ENCODE measurements at regions not wholly inside any gene's neighbourhood (a gene's known extent, or its start where the extent isn't known, plus 50 kb on each side); places are given as distances from the start of the nearest gene placed in this dataset.

DNA sequence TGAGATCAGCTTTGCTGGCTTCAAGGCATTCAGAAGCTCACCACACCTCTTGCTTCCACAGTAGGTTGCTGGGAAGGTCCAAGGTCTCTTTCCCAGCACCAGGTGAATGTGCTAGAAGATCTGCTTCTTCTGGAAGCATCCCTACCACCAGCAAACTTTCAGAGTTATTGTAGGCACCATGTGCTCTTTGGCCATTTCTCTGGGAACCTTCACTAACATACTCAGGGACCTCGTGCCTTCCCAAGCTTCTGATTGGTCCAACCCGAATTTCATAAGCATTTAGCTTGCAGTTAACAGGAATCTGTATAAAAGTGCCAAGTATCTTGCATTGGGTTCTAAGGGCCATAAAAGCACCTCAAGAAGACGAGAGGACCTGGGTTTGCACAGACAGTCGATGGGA lies 86.5 kb upstream of the ARL4C start:
- Histone ChIP-seq H3K4me3 (no peak overlapping the region), H3K36me3 (no peaks in the 10 kb centered on the region), H3K9me3 (no peaks in the 10 kb centered on the region), H3K27me3 (no peaks in the 10 kb centered on the region)
- DNase-seq: no peak

DNA sequence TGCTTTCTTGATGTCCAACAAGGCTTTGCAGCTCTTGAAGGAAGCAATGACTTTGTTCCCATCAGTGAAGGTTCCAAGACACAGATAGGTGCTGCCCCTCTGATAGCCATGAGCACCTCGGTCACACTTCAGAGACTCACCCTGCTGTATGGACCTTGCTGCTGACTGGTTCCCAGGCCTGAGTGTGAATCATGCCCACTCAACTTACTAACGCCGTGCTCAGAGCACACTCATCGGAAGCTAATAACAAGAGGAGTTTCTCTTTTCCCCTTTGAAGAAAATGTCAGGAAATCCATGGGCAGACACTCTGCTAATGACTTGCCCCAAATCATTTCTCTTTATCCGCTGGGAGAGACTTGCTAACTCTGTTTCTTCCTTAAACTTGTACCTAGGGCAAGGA lies 83.8 kb upstream of the ARL4C start:
- DNase-seq: no peak
- H3K27me3 ChIP-seq: no peaks in the 10 kb centered on the region
- H3K4me3 ChIP-seq: no peak overlapping the region

DNA sequence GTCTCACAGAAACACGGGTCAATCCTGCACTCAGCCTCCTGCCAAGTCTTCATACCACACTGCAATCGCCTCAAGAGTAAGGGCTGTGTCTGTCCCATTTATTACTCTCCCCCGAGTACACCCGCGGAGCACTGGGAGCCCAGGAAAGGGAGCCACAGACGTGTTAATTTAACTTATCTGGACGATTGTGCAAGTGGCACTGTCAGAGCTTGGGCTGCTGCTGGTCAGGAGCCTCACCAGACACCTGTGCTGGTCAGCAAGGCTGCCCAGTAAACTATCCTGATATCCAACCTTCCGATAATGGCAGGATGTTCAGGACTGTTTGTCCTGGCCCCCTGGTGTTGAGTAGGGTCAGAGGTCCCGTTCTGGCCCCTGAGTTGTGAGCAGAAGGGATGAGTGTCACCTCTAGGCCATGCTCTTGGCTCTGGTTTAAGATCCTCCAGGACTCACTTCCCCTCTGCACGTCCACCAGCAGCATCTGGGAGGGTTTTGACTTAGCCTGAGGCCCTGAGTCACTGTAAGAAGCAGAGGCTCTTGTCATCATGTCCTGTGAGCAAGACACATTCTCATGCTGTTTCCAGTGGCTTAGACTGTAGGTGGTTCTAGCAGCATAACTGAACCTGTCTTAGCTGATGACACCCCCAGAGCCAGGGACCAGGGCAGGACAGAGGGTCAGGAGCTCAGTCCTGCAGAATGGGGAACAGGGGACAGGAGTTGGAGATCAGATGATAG lies 82.5 kb upstream of the ARL4C start:
- DNase-seq: no peak

More for the DNA sequence above, 83.8 kb upstream of the ARL4C start:
- Histone ChIP-seq H3K9me3 (peaks cover 3% of the 10 kb centered on the region), H3K36me3 (no peaks in the 10 kb centered on the region)

DNA sequence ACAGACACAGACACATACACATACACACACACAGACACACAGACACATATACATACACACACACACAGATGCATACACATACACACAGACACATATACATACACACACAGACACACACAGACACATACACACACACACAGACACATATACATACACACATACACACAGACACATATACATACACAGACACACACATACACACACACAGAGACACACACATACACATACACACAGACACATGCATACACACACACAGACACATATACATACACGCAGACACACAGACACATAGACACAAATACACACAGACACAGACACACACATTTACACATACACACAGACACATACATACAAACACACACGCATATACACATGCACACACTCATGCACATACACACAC lies 81.5 kb upstream of the ARL4C start:
- DNase-seq: no peak
- H3K4me3 ChIP-seq: no peak overlapping the region
- H3K9me3 ChIP-seq: peaks cover 3% of the 10 kb centered on the region
- H3K36me3 ChIP-seq: no peaks in the 10 kb centered on the region
- H3K27me3 ChIP-seq: no peaks in the 10 kb centered on the region

More for the DNA sequence above, 82.5 kb upstream of the ARL4C start:
- Histone ChIP-seq H3K9me3 (peaks cover 3% of the 10 kb centered on the region), H3K4me3 (no peak overlapping the region), H3K27me3 (no peaks in the 10 kb centered on the region), H3K36me3 (no peaks in the 10 kb centered on the region)

DNA sequence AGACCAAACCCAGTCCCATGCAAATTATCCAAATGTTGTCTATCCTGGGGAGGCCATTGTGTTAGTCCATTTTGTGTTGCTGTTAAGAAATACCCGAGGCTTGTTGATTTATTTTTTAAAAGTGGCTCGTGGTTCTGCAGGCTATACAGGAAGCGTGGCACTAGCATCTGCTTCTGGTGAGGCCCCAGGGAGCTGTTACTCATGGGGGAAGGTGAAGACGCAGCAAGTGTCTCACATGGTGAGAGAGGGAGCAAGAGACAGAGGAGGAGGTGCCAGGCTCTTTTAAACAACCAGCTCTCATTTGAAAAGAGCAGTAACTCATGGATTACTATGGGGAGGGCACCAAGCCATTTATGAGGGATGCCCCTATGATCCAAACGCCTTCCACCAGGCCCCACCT lies 80.3 kb upstream of the ARL4C start:
- Histone ChIP-seq H3K4me3 (no peak overlapping the region), H3K27me3 (no peaks in the 10 kb centered on the region), H3K36me3 (no peaks in the 10 kb centered on the region), H3K9me3 (peaks cover 3% of the 10 kb centered on the region)
- DNase-seq: no peak

DNA sequence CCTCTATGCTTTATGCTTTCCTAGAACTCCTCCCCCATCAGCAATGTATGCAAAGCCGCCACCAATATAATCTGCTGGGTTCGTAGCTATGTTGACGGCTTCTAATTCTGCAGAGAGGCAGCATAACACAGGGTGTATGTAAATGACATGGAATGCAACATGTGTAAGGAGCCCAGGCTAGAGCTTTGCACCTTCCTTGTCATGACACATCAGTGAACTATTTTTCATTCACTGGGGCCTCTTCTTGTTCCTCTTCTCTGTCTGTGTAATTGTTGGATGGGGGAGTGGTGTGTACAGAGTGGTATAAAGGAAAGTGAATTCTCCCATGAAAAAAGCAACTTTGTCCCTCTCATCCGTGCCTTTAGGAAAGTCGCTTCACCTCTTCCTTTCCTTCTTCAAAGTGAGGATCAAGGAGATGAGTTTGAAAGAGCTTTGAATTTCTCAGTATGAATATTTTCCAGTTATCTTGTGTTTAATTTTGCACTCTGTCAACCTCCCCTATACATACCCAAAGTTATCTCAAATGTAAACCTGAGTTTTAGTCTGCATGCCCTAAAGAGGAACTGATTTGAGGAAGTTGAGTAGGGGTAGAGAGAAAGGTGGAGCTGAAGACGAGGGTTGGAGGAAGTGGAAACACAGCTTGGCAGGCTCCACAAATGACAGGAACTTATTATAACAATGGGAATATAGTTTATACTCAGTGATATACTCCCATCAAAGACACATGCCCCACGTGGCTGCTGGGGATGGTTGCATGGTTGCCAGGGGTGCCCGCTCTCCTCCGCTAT lies 74.9 kb upstream of the ARL4C start:
- Histone ChIP-seq H3K36me3 (no peaks in the 10 kb centered on the region), H3K27me3 (no peaks in the 10 kb centered on the region), H3K9me3 (no peaks in the 10 kb centered on the region), H3K4me3 (no peak overlapping the region)
- DNase-seq: no peak

DNA sequence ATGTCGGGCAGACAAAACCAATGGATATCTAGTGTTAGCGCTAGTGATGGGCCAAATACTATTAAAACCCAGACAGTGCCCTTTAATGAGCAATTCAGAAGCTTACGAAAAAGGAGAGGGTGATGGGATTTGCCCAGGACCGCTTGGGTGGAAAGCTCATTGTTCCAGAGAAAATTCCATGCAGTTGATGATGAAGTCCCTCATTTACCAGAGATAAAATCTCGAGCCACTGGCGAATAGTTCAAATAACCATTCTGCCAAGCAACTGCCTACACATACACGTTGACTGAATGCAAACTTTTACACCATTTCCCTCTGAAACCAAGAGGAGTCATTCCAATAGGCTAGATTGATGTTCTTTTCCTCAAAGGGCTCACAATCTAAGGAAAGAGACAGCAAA lies 73.6 kb upstream of the ARL4C start:
- no peak for DNase-seq
- no peak overlapping the region for H3K4me3 ChIP-seq
- H3K36me3 ChIP-seq: no peaks in the 10 kb centered on the region
- no peaks in the 10 kb centered on the region for H3K27me3 ChIP-seq
- no peaks in the 10 kb centered on the region for H3K9me3 ChIP-seq

DNA sequence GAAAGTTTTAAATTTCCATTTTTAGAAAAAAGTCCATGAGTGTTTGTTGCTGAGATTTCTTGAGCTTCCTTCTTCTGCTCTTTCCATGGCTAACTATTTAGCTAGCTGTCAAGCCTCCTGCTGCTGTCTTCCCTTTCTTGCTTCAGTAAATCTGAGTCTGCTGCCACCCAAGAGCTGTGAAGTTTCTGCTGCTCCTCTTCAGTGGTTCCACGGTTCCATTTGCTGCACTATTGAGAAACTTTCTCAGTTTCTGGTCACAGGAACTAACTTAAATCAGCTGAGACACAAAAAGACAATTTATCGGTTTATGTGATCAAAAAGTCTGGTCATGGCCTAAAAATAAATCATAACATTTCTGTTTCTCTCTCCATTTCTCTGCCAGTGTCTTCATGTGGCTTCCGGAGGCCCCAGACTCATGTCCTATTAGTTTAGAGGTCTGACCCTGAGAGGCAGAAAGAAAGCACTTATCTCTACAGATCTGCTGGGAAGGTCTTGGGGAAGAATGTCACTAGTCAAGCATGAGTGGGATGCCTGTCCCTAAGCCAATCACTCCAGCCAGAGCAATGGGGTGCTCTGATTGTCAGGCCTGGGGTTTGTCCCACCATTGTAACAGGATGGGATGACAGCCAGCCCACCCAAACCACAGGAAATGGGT lies 73.0 kb upstream of the ARL4C start:
- H3K36me3 ChIP-seq: no peaks in the 10 kb centered on the region

DNA sequence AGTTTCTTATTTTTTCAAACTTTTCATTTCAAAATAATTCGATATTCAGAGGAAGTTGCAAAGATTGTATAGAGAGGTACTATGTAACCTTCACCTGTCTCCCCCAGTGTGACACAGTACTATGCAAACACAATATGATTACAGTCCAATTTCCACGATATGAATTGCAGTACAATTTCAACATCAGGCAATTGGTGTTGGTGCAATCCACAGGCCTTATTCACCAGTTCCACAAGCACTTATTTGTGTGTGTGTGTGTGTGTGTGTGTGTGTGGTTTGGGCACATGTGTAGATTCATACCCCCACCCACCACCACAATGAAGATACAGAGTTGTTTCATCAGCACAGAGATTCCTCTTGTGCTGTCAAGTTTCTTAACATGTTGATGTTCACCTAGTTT lies 69.7 kb upstream of the ARL4C start:
- no peak for DNase-seq
- Histone ChIP-seq H3K27me3 (no peaks in the 10 kb centered on the region), H3K9me3 (no peaks in the 10 kb centered on the region), H3K4me3 (no peak overlapping the region), H3K36me3 (no peaks in the 10 kb centered on the region)

More for the DNA sequence above, 73.0 kb upstream of the ARL4C start:
- H3K9me3 ChIP-seq: no peaks in the 10 kb centered on the region
- no peak overlapping the region for H3K4me3 ChIP-seq
- DNase-seq: no peak
- no peaks in the 10 kb centered on the region for H3K27me3 ChIP-seq

DNA sequence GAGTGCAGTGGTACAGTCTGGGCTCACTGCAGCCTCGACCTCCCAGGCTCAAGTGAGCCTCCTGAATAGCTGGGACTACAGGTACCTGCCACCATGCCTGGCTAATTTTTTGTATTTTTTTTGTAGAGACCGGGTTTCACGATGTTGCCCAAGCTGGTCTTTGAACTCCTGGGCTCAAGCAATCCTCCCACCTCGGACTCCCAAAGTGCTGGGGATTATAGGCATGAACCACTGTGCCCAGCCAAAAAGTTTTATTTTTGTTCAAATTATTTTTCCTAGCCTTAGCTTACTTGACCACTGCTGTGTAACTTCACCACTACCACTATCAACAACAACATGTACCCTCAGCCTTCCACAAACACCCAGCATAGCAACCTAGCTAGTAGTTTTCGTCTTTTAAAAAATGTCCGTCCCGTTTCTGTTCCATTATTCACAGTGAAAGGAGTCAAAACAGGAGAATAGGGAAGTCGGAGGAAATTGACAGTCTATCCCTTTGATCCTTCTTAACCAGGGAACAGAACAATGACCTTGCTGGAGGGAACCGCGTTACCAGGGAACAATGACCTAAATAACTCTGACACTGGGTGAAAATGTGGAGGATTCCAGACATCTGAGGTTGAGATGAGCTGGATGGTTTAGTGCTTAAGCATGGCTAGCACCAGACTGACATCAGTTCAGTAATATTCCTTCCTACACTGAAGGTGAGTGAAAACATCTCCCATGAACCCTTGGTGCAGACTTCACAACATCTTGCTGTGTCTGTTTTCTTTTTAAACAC lies 69.2 kb upstream of the ARL4C start:
- no peak overlapping the region for H3K4me3 ChIP-seq
- H3K36me3 ChIP-seq: no peaks in the 10 kb centered on the region
- H3K27me3 ChIP-seq: no peaks in the 10 kb centered on the region
- no peaks in the 10 kb centered on the region for H3K9me3 ChIP-seq
- DNase-seq: no peak

DNA sequence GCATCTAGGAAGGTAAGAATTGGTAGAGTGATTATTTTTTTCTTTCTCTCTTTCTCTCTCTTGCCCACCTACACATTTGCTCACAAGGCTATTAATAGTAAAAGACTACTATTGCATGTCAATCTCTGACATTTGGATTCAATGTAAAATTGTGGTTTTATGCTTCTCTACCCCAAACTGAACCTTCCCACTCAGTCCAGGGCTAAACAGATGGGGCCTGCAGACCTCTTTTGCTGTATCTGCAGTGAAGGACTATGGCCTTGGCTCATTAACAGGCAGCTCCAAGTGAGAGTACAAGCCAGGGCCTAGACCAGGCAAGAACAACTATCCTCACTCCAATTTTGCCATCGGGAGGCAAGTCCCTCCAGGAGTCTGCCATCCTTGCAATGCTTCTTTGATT lies 68.3 kb upstream of the ARL4C start:
- DNase-seq: no peak
- H3K27me3 ChIP-seq: no peaks in the 10 kb centered on the region
- H3K9me3 ChIP-seq: no peaks in the 10 kb centered on the region
- H3K36me3 ChIP-seq: no peaks in the 10 kb centered on the region
- no peak overlapping the region for H3K4me3 ChIP-seq

DNA sequence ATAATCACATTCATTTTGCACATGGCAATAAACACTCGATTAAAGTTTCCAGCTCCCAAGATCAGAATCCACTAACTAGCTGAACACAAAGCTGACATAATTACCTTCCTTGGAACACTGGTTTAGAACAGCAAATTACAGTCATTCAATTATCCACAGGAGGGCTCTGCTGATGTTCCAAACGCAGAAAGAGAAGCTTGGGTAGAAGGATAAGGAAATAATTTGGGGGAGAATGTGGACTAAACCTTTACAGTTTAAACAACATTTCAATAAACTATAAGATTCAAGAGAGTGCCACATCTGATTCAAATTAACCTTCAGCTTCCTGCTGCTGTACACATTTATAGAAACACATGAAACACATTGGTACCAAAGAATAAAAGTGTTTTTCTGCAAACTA lies 67.8 kb upstream of the ARL4C start:
- Histone ChIP-seq H3K4me3 (no peak overlapping the region), H3K27me3 (no peaks in the 10 kb centered on the region), H3K36me3 (no peaks in the 10 kb centered on the region), H3K9me3 (no peaks in the 10 kb centered on the region)
- no peak for DNase-seq

DNA sequence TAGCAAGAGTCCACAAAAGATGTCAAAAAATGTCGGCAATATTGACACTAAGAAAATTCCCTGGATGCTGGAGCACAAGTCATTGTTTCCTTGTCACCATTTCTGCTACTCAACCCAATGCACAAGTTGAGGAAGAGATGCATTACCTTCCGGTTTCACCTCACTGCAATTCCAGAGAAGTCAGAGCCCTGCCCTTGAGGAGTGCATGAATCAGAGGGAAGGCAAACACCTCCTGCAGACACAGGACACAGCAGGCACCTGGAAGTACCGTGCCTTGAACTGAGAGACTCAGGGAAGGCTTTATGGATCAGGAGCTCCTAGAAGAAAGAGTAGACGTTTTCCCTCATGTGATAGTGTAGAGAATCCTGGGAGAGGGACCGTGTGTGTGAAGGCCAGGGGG lies 62.7 kb upstream of the ARL4C start:
- Histone ChIP-seq H3K9me3 (no peaks in the 10 kb centered on the region), H3K27me3 (no peaks in the 10 kb centered on the region), H3K4me3 (no peak overlapping the region), H3K36me3 (no peaks in the 10 kb centered on the region)
- no peak for DNase-seq

DNA sequence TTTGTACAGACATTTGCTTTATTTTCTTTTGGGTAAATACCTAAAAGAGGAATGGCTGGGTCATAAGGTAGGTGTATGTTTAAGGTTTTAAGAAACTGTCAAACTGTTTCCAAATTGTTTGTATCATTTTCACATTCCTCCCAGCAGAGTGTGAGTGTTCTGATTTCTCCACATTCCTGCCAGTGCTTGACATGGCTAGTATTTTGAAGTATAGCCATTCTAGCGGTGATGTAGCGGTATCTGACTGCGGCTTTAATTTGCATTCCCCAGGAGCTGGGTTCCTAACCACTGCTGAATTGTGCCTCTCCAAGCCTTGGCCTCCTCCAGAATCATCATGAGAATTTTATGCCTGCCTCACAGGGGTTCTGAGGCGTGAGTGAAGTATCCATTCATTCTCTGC lies 61.8 kb upstream of the ARL4C start:
- no peaks in the 10 kb centered on the region for H3K27me3 ChIP-seq
- no peaks in the 10 kb centered on the region for H3K9me3 ChIP-seq
- H3K4me3 ChIP-seq: no peak overlapping the region
- no peak for DNase-seq
- H3K36me3 ChIP-seq: no peaks in the 10 kb centered on the region

DNA sequence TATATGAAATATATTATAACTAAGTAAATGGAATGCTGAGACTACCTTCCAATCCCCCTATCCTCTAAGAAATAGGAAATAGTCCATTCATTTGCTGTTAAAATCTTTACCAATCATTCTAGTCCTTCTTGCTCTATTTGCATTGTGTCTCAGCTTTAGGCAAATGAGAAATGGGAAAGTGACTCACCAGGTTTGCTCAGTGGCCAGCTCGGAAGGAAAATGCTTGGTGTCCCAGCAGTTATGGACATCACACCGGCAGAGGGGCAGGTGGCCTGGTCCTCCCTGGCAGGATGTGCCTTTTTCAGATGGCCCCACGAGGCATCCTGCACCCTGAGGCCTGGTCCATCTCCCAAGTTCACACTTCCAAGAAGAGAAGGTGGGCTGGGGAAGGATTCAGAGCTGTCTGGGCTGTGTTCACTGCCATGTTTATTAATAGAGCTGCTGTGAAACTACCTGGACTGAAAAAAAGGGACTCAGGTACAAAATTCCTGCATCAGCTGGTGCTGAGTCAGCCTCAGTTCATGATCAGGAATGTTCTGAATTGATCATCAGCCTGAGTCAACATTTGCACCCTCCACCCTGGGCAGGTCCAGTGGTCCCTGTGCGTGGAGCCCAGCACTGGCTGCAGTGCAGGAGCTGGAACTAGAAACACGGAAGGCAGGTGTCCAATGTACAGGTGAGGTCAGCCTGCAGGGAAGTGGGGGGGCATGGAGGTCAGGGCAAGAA lies 60.1 kb upstream of the ARL4C start:
- Histone ChIP-seq H3K9me3 (no peaks in the 10 kb centered on the region), H3K27me3 (no peaks in the 10 kb centered on the region), H3K36me3 (no peaks in the 10 kb centered on the region), H3K4me3 (no peak overlapping the region)
- DNase-seq: peak; percentile 23

DNA sequence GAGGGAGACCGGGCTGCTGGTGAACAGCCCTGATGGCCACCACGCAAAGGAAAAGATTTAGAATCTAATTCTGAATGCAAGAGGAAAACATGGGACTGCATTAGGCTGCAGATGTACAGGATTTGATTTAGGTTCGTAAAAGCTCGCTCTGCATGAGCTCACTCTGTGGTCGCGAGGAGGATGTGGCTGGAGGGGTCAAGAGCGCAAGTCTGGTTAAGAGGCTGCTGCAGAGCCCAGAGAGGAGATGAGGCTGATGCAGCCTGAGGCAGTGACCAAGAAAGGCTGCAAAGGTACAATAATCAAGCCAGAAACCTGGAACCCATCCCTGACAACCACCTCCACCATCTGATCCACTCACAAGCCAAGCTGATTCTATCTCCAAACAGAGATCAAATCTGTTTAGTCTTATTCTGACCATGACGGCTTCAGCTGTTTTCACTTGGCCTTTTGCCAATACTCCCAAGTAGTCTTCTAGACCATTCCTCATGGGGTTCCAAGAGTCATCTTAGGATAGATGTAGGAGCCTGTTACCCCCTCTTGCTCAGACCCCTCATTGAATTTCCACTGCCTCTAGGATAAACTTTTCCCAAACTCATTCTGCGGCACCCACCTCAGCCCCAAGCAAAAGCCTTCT lies 58.9 kb upstream of the ARL4C start:
- H3K27me3 ChIP-seq: no peaks in the 10 kb centered on the region
- no peak for DNase-seq
- H3K36me3 ChIP-seq: no peaks in the 10 kb centered on the region
- no peak overlapping the region for H3K4me3 ChIP-seq
- no peaks in the 10 kb centered on the region for H3K9me3 ChIP-seq
